HL-60 (cell line): ENCODE measurements at regions not wholly inside any gene's neighbourhood (a gene's known extent, or its start where the extent isn't known, plus 50 kb on each side); places are given as distances from the start of the nearest gene placed in this dataset.

Experiments
- GABPA ChIP-seq: IDR thresholded peaks from 2 replicates; pipeline ENCODE4 v1.6.1; 2012; ENCODE audit warnings: low read depth
- POLR2AphosphoS5 ChIP-seq: IDR thresholded peaks from 2 replicates; pipeline ENCODE4 v1.6.1; 2012; ENCODE audit warnings: low read depth
- SPI1 ChIP-seq: IDR thresholded peaks from 2 replicates; pipeline ENCODE4 v1.6.1; 2012; ENCODE audit warnings: low read depth, mild to moderate bottlenecking, borderline replicate concordance
- TF ChIP-seq, protein P1 (sequence below): IDR thresholded peaks from one replicate; pipeline ENCODE4 v1.5.1; 2011; ENCODE audit warnings: low read length, control low read depth, inconsistent platforms; ENCODE audit not compliant: insufficient read depth
- TF ChIP-seq, protein P2 (sequence below): IDR thresholded peaks from 2 replicates; pipeline ENCODE4 v1.6.1; 2012; ENCODE audit warnings: low read depth; ENCODE audit not compliant: insufficient replicate concordance

DNA sequence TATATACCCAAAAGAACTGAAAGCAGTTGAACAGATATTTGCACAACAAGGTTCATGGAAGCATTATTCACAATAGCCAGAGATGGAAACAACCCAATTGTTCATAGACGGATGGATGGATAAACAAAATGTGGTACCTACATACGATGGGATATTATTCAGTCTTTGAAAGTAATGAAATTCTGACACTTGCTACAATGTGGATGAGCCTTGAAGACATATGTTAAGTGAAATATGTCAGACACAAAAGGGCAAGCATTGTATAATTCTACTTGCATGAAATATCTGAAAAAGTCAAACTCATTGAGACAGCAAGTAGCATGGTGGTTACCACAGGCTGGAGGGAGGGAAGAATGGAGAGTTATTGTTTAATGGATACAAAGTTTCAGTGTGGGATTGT is 696.1 kb downstream of the MATN1 start:
- TF ChIP-seq, protein P1, sequence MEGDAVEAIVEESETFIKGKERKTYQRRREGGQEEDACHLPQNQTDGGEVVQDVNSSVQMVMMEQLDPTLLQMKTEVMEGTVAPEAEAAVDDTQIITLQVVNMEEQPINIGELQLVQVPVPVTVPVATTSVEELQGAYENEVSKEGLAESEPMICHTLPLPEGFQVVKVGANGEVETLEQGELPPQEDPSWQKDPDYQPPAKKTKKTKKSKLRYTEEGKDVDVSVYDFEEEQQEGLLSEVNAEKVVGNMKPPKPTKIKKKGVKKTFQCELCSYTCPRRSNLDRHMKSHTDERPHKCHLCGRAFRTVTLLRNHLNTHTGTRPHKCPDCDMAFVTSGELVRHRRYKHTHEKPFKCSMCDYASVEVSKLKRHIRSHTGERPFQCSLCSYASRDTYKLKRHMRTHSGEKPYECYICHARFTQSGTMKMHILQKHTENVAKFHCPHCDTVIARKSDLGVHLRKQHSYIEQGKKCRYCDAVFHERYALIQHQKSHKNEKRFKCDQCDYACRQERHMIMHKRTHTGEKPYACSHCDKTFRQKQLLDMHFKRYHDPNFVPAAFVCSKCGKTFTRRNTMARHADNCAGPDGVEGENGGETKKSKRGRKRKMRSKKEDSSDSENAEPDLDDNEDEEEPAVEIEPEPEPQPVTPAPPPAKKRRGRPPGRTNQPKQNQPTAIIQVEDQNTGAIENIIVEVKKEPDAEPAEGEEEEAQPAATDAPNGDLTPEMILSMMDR = no peak
- TF ChIP-seq SPI1 = no peak
- TF ChIP-seq POLR2AphosphoS5 = no peak
- TF ChIP-seq, protein P2, sequence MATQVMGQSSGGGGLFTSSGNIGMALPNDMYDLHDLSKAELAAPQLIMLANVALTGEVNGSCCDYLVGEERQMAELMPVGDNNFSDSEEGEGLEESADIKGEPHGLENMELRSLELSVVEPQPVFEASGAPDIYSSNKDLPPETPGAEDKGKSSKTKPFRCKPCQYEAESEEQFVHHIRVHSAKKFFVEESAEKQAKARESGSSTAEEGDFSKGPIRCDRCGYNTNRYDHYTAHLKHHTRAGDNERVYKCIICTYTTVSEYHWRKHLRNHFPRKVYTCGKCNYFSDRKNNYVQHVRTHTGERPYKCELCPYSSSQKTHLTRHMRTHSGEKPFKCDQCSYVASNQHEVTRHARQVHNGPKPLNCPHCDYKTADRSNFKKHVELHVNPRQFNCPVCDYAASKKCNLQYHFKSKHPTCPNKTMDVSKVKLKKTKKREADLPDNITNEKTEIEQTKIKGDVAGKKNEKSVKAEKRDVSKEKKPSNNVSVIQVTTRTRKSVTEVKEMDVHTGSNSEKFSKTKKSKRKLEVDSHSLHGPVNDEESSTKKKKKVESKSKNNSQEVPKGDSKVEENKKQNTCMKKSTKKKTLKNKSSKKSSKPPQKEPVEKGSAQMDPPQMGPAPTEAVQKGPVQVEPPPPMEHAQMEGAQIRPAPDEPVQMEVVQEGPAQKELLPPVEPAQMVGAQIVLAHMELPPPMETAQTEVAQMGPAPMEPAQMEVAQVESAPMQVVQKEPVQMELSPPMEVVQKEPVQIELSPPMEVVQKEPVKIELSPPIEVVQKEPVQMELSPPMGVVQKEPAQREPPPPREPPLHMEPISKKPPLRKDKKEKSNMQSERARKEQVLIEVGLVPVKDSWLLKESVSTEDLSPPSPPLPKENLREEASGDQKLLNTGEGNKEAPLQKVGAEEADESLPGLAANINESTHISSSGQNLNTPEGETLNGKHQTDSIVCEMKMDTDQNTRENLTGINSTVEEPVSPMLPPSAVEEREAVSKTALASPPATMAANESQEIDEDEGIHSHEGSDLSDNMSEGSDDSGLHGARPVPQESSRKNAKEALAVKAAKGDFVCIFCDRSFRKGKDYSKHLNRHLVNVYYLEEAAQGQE = no peak
- no peak for TF ChIP-seq GABPA
